SU-DHL-6 (cell line): ENCODE measurements at regions not wholly inside any gene's neighbourhood (a gene's known extent, or its start where the extent isn't known, plus 50 kb on each side); places are given as distances from the start of the nearest gene placed in this dataset.

Experiments
- CTCF ChIP-seq: fragments of 200-600 bp; sonication (generic); IDR thresholded peaks from one replicate; pipeline ENCODE4 v1.5.1; 2017; ENCODE audit warnings: antibody characterized with exemption, mild to moderate bottlenecking, low read length, moderate library complexity; ENCODE audit not compliant: insufficient read depth, poor library complexity, severe bottlenecking
- EZH2phosphoT487 ChIP-seq: fragments of 200-600 bp; sonication (generic), shearing (Covaris generic); conservative IDR thresholded peaks from 2 replicates; pipeline ENCODE4 v1.6.1; 2018; ENCODE audit warnings: mild to moderate bottlenecking, antibody characterized with exemption, low read length, moderate library complexity, mixed read lengths

GRCh38 chr7:131244259-131244852, 83.3 kb upstream of the MKLN1 start:
- TF ChIP-seq CTCF: no peak
- no peak for TF ChIP-seq EZH2phosphoT487
